Activated B cell treated with CpG ODN at 0.5 μM for 24 hours (primary cell): ENCODE measurements at regions not wholly inside any gene's neighbourhood (a gene's known extent, or its start where the extent isn't known, plus 50 kb on each side); places are given as distances from the start of the nearest gene placed in this dataset.

Experiments used
- ATAC-seq: fragments of 200-7000 bp; cut with Tn5 transposase; one replicate; pipeline ENCODE4 v1.10.0; 2021; ENCODE audit warnings: low read depth, mild to moderate bottlenecking, moderate library complexity
- CTCF ChIA-PET: fragments of 350-600 bp; sonication (Branson Sonifier 250); formaldehyde crosslinking; loops from one replicate; lab custom pipeline; 2021; ENCODE audit warnings: antibody characterized with exemption; lab: Charles Lee
- POLR2A ChIA-PET: fragments of 350-600 bp; sonication (Branson Sonifier 250); formaldehyde crosslinking; loops from one replicate; lab custom pipeline; 2021; ENCODE audit warnings: antibody characterized with exemption; lab: Charles Lee
- DNase-seq: peaks from one replicate; pipeline ENCODE4 v3.0.0; 2022
- H3K27ac Mint-ChIP-seq: one replicate; pipeline ENCODE4 v1.8.0; 2020; ENCODE audit warnings: mixed read lengths
- H3K27me3 Mint-ChIP-seq: one replicate; pipeline ENCODE4 v1.8.0; 2021; ENCODE audit warnings: mixed read lengths
- H3K36me3 Mint-ChIP-seq: one replicate; pipeline ENCODE4 v1.8.0; 2021; ENCODE audit warnings: low read depth, mixed read lengths
- H3K4me1 Mint-ChIP-seq: one replicate; pipeline ENCODE4 v1.8.0; 2021; ENCODE audit warnings: mixed read lengths
- H3K4me3 Mint-ChIP-seq: one replicate; pipeline ENCODE4 v1.8.0; 2020; ENCODE audit warnings: mild to moderate bottlenecking, mixed read lengths
- H3K9me3 Mint-ChIP-seq: one replicate; pipeline ENCODE4 v1.8.0; 2020; ENCODE audit warnings: mixed read lengths
- CTCF ChIP-seq: fragments of 200-600 bp; IDR thresholded peaks from one replicate; pipeline ENCODE4 v1.8.0; 2022; ENCODE audit warnings: antibody characterized with exemption, mild to moderate bottlenecking
- intact Hi-C: fragments of 100-400 bp; cut with micrococcal nuclease; formaldehyde crosslinking; loops from one replicate; pipeline ENCODE4 v1.15.1; 2024

GRCh38 chrX:126723881-126724280 is 95.6 kb upstream of the PRR32 start:
- ATAC-seq: no peak
- H3K27me3 Mint-ChIP-seq: no peaks in the 10 kb centered on the region

GRCh38 chrX:126733874-126734273 is 85.7 kb upstream of the PRR32 start:
- no peaks in the 10 kb centered on the region for H3K9me3 Mint-ChIP-seq
- no peaks in the 10 kb centered on the region for H3K4me1 Mint-ChIP-seq
- intact Hi-C loops: no loop called here
- CTCF ChIA-PET: no interaction called here
- no peaks in the 10 kb centered on the region for H3K27me3 Mint-ChIP-seq
- no peak overlapping the region for H3K4me3 Mint-ChIP-seq
- POLR2A ChIA-PET: no interaction called here
- no peak for ATAC-seq
- no peaks in the 10 kb centered on the region for H3K36me3 Mint-ChIP-seq
- no peak overlapping the region for H3K27ac Mint-ChIP-seq
- TF ChIP-seq CTCF: no peak
- DNase-seq: no peak

More at GRCh38 chrX:126723881-126724280, 95.6 kb upstream of the PRR32 start:
- ChIA-PET POLR2A (no interaction called here), CTCF (no interaction called here)
- Mint-ChIP-seq H3K27ac (no peak overlapping the region), H3K9me3 (no peaks in the 10 kb centered on the region), H3K36me3 (no peaks in the 10 kb centered on the region), H3K4me3 (no peak overlapping the region), H3K4me1 (no peaks in the 10 kb centered on the region)
- TF ChIP-seq CTCF: no peak
- no peak for DNase-seq
- intact Hi-C loops: no loop called here
